GM18907 (cell line): ENCODE measurements at regions not wholly inside any gene's neighbourhood (a gene's known extent, or its start where the extent isn't known, plus 50 kb on each side); places are given as distances from the start of the nearest gene placed in this dataset.

ENCODE experiments used
- ATAC-seq: cut with Tn5 transposase; IDR thresholded peaks from one replicate; pipeline ENCODE4 v1.9.1; 2021; ENCODE audit warnings: mild to moderate bottlenecking, moderate library complexity; ENCODE audit not compliant: unreplicated experiment

DNA sequence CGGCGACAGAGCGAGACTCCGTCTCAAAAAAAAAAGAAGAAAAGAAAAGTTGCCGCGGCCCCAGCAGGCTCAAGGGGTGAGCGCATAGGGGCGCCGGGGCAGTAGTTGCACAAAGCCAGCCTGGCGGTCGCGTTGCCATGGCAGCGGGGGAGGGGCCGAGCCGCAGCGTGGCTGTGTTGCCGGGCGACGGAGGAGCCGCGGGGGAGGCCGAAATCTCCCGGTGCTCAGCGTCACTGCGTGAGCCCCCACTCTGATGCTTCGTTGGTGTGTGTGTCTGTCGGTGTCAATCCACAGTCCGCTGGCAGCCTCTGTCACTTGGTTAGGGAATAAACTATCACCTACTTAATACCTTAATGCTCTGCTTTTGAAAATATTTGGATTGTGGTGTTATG is 82.9 kb upstream of the C1QTNF9B start:
- peak; percentile 97 for ATAC-seq

DNA sequence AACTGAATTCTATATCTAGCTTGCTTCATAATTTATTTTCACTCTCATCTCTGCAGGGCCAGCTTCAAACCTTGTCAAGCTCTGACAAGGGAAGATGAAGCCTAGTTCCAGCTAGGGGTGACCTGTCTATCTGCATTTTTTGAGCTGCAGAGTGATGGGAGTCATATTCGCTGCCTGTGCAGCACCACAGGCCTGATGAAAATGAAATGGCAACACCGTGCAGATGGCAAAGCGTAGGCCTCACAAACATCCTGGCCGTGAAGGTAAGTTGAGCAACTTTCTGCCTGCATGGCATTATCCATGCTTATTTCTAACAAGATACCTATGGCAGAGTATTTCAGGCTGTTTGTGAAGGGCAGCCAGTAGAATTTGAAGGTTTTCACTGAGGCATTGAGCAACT is 86.4 kb upstream of the C1QTNF9B start:
- ATAC-seq: no peak

DNA sequence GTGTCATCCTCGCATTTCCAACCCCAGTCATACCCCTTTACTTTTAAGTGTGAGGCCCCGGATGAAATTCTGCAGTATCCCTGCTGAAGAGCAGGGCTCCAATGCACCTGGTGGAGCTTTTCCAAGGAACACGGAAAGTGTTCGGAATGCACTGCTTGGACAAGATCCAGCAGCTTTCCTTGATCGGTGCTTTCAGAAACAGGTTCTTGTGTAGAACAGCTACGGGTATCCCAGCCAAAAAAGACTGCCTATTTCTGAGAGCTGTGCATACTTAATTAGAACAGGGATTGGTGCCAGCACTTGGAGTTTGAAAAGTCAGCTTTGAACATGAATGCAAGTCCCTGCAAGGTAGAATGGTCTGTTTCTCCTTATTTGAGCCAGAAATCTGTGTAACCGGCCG is 87.2 kb upstream of the C1QTNF9B start:
- ATAC-seq: no peak

DNA sequence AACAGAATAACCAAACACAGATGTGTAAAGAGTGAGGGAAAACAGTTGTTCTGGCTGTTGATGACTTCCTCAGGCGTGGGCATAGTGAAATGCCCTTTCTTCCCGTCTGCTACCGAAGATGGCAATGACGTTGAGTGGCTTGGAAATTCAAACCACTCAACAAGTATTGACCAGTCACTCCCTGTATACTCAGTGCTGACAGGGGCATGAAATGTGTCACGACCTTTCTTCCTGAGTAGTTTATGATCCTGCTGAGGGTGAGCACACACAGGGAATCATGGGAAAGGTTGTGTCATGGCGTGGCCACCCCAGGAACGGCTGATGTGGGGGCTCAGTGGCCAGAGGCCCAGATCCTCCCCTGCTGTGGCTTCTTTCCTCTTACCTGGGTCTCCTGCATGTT is 87.8 kb upstream of the C1QTNF9B start:
- no peak for ATAC-seq

DNA sequence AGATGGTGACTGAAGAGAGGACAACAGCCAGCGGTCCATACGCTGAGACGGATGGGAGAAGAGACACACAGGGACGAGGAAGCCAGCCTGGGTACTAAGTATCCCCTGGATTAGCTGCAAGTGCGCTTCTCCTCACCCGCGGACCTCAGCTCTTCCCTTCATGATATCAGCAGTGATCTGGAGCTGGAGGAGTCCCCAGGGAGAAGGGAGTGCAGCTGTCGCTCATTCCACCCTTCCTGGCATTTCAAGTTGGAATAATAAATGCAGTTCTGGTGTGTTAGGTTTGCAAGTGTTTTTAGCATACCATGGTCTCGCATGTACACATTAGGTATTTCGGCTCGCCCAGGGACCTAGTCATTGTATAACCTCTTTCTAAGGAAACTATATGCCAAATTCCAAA is 88.5 kb upstream of the C1QTNF9B start:
- no peak for ATAC-seq

DNA sequence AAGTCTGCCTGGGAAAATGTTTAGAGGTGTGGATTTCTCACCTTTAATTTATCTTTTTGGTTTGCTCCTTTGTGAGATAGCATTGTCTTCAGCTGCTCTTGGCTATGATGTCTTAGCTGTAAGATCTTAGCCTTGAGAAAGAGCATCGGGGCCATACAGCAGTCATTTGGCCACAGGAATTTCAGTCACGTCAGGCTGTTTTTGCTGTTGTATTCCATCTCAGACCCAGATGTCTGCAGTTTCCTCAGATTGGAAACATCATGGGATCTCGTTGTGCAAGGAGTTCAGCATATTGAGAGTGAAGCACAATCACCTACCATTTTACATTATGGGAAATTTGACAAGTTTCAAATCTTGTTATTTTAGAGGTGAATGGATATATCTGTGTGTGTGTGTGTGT is 89.3 kb upstream of the C1QTNF9B start:
- no peak for ATAC-seq

DNA sequence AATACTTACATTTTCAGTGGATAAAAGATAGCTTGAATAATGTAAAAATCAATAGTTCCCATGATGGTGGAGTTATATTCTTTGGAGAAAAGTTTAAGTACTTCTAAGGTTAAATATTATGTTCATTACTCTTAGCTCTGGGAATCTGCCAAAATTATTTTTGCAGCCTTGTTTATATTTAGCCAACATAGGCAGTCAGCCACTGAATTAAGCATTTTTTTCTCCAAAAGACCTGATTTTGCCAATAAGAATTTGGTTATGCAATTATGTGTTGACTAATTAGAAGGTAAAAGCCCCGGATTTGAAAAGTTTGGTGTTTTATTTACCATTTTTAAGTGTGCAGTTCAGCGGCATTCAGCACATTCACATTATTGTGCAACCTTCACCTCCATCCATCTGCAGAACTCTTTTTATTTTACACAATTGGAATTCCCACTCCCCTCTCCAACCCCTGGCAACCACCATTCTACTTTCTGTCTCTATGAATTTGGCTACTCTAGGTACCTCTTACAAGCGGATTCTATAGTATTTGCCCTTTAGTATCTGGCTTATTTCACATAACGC is 90.1 kb upstream of the C1QTNF9B start:
- no peak for ATAC-seq

DNA sequence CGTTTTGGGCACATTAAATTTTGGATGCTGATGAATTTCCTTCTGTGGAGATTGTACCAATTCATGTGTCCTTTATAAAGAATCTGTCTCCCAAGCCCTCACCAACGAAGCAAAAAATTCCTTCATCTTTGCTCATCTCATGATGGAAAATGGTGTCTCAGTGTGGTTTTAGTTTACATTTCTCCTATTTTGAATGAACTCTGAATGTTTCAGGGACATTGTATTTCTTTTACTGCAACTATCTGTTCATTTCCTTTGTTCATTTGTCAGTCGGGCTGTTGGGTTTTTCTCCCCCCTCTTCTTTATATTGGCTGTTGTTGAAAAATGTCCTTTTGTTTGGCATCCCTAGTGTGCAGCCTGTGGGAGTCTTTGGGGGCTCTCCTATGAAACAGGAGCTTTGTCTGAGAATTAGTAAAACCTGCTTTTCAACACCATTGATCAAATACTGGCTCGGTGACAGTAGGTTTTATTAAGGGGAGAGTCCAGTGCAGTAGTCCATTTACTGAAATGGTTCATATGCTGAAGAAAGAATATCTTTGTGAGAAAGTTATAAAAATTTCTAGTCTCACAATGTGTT is 91.3 kb upstream of the C1QTNF9B start:
- no peak for ATAC-seq

DNA sequence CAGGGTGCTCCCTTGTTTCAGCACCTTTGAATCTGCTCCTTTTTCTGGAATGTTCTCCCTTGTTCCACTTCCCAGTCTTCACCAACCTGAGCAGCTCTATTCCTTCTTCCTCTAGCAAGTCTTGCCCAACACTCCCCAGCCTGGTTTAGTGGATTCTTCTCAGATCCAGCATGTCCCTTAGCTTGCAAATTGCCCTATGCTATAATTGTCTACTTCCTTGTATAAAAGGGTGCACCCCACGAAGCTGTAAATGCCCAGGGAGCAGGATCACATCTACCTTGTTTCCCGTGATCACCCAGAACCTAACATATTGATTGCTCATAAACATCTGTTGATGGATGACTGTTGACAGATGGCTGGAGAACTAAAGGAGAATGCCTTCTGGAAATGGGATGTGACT is 93.2 kb upstream of the C1QTNF9B start:
- no peak for ATAC-seq

DNA sequence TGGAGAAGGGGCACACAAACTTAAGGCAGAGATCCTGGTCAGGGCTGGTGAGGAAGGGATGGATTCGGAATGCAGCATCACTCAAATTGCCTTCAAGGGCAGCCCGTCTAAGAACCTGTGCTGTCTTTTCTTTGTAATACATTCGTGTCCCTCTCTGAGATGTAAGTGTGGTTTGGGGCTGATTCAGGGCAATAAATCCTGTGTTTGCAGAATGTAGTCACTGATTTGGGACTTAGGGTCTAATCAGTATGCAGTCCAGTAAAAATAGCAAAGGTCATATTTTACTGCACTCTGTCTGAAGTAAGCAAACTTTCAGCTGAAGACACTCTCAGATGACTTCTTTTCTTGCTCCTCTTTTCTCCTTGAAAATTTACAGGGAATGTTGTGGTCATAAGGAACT is 93.8 kb upstream of the C1QTNF9B start:
- no peak for ATAC-seq

DNA sequence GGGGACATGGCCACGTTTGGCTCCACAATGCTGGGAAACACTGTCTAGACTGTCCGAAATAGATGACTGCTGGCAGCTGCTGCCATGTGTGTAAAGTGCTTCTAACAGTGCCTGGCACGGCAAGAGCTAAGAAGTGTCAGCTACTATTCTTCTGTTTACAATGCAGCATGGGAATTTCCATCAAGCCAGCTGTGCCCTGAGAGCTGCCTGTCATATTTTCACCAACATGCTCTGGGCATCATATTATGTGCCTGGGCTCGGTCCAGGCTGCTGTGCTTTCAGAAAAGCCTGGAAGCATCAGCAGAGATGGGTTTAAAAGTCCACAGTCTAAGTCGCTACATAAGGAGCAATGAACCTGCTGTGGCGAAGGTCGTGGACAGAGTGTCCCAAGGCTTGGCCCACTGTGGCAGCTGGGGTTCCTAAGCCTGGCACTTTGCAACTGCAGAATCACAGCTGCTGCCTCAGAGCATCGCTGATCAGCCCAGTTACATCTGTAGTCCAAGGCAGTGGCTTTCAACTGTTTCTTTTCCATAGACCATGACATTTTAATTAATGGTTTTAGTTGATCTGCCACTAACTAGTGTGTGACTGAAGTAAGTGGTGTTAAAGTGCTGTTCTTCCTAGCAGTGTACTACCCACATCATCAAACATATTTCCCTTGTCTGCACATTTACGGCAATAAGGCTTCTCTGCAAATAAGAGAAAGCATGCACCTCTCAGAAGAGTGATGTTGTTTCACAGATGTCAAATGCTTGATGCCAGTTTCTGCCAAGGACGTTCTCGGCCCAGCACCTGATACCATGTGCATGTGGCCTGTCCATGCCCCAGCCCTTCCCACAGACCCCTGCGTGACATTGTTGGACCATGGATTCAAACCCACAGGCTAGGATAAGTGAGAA is 95.7 kb upstream of the C1QTNF9B start:
- no peak for ATAC-seq

DNA sequence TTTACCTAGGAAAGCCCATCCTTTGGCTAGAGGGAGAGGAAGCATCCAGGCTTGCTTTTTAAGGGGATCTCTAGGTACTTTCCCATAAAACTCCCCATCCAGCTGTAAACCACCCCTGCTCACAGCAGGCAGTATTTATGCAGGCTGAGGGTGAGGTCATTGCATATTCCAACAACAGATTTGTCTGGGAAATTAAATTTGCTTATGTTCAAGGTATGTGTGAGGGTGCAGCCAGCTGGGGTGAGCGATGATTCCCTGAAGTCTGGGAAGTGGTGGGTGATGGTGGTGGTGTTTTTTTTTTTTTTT is 96.3 kb upstream of the C1QTNF9B start:
- ATAC-seq: no peak

DNA sequence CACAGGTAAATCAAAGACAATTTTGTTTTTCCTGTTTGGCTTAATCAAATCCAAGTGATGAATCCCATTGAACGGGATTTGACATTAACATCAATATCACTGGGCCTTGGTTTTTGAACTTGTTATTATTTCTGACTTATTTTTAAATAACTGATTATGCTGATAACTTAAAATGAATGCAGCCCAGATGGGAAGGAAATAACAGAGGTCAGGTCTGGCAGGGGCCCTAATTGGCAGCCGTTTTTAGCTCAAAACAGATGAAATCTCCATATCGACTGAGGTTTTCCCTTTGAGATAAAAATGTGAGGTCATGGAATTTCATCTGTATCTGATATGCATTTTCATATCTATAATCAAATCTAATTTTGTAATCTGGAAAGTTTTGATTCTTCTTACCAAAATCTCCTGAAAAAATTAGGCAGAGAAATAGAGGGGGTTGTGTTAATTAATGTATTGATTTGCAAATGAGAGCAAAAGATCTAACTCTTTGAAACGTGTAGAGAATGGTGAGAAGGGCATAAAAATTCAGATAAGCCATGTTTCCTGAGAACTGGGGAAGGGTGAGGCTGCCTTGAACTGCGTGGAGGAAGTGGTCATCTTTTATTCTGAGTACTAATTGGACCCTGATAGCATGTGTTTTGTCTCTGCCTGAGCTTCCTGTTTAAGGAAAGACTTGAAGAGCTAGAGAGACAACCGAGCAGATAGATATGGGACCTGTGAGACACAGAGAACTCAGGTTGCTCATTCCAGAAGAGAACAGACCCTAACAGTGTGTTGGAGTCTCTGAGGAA is 98.2 kb upstream of the C1QTNF9B start:
- ATAC-seq: no peak

DNA sequence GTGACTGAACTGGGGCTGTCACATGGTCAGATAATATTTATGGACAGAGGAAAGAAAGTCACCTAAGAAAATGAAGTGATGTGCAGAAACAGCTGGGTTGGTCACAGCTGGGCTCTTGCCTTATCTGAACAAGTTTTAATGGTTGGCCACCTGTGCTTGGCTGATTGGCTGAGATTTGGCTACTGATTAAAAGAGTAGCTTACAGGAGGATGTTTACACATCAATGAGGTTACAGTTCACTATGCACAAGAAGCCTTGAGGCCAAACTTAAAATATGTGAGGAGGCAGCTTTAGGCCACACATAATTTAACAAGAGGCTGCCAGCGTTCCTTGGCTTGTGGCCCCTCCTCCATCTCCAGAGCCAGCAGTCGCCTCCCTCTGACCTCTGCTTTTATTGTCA is 99.2 kb upstream of the C1QTNF9B start:
- ATAC-seq: peak; percentile 68

DNA sequence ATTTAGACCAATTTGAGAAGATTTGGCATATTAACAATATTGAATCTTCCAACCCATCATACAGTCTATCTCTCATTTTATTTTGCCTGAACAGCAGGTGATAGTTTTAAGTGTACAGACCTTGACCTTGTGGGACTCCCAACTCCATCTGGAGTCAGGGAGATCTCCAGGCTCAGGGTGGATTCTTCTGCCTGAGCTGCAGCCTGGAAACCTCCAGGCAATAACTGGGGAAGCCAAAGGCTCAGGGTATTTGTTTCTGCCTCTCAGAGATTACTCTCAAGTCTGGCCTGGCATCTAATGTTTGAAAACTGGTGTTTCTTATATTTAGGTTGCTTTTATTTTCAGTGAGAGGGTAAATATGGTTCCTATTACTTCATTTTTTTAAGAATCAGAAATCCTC is 102.1 kb upstream of the C1QTNF9B start:
- no peak for ATAC-seq

DNA sequence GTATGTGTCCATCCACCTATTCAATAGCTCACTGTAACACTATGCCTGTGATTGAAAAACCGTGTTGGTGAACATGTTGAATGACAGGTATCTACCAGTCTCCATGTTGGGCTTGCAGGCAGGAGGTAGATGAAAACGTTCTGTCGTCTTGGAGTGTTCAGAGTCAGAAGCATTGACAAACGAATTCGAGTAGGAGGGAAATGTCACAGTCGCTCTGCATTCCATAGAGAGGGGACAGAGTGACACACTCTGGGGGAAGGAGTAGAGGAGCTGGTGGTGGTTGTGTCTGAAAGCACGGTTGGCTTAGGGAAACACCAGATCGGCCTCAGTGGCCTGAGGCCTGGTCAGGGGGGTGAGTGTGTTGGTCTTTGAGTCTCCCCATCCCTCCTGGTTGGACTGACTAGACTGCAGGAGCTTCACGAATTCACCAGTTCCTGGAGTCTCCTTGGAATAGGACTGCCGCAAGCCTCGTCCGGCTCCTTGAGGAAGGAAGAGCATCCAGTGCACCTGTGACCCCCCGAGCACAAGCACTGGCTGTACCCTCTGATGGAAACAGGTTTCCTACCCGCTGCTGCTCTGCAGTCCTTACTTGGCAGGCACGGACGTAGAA is 105.0 kb upstream of the C1QTNF9B start:
- ATAC-seq: no peak

DNA sequence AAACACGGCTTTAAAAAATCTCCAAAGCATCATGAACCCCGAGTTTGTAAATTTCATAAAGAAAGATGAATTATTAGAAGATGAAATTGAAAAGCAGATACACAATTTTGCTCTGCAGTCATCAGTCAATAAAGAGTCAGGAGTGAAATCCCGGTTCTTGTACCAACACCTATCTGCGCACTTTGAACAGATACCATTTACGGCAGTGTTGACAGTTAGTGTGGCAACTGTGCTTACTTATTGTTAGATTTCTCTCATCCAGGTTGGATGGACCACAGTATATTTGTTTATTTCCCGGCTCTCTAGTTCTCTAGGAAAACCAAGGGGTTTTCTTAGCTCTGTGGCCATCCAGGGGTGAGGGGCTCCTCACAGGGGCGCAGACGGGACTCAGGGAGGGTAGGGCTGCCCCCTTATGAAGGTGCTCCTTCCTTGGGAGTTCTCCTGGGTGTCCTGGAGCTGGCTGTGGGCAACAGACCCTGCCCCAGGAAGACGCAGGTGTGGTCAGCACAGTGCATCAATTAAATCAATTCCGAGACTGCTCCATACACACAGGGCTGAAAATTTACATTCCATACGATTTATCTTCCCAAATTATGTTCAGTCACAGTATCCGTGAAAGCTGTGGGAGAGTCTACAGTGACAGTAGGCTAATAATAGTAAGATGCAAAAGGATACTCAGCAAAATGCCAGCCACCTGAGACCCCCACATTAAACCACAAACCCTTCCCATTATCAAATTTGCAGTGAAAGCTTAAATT is 107.0 kb upstream of the C1QTNF9B start:
- ATAC-seq: no peak

DNA sequence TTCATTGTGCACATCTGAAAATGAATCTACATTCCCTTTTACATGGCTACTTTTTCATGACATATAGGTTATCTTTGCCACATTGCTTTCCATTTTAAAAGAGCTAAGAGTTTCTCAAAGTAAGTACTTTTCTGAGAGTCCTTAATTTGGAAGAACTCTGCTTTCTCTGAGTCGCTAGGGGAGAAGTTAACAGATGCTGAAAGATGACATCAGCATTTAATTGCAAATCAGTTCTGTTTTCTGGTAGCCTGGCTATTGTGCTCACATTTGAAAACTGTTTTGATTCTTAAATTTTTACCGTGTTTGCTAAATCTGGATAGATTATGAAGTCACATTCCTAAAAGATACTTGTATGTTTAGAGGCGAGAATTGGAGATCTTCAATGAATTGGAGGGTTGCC is 107.7 kb upstream of the C1QTNF9B start:
- no peak for ATAC-seq

DNA sequence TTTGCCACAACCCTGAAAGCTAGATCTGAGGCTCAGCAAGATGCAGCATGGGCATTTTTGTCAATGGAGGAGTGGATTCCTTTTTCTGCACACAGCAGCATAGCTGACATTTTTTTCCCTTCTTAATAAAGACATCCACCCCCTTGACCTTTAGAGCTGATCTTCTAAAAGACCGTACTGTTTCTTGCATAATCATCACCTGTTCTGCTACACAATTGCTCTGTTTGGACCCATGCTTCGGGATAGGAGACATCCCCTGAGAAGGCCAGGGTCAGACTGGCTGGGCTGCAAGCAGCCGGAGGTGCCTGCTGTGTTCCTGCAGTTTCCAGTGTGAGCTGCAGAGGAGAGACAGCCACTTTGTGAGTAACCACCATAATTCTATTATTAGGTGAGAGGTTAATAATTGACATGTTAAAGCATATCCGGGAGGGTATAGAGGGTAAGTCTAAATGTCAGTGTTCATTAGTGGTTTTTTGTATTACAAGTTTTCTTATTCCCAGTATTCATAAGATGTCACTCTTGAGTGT is 108.5 kb upstream of the C1QTNF9B start:
- ATAC-seq: peak; percentile 93

DNA sequence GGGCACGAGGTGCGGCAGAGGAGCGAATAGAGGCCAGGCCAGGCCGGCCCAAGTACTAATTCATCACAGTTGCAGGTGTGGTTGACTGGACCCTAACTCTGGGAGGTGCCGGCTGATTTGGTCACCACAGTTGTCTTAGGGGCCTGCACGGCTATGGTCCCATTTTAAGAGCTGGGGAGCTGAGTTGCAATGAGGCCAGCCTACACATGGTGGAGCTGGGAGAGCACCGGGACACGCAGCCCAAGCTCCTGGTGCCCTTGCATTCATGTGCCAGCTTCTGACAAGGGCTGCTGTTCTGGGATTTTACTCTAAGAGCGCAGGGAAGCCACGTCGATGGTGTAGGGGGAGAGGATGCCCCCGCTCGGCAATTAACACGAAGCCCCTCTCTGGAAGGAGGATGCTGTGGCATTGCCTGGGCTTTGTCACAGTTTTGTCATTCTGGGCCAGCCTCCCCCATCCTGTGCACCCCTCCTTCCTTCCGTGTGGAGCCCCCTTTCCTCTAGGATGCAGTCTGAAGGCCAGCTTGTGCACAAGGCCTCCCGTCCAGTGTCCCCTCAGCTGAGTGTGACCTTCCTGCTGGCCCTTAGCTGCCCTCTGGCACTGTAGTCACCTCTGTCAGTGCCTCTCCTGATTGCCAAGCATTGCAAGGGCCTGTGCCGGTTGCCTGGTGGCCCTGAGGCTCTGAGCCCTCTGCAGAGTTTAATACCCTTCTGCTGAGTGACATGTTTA is 109.4 kb upstream of the C1QTNF9B start:
- ATAC-seq: no peak
